GM12878 (cell line): ENCODE measurements at regions not wholly inside any gene's neighbourhood (a gene's known extent, or its start where the extent isn't known, plus 50 kb on each side); places are given as distances from the start of the nearest gene placed in this dataset.

ENCODE experiments used
- ATAC-seq: fragments of 200-7000 bp; cut with Tn5 transposase; 3 replicates; pipeline ENCODE4 v1.9.1; 2020; ENCODE audit warnings: mild to moderate bottlenecking, moderate library complexity
- BruUV-seq: library from RNA; stranded (reverse); fragments of 400-500 nt; replicated peaks from 2 replicates; lab custom pipeline; 2021; lab: Mats Ljungman, UMichigan
- CTCF ChIA-PET: fragments of 300-600 bp; sonication (Branson Sonifier 250); formaldehyde crosslinking; extraction: SDS; loops from one replicate; lab custom pipeline; 2021; ENCODE audit warnings: inconsistent platforms; lab: Yijun Ruan, JAX
- POLR2A ChIA-PET: fragments of 350-600 bp; formaldehyde crosslinking; extraction: SDS; loops from one replicate; lab custom pipeline; 2021; ENCODE audit warnings: inconsistent platforms; lab: Charles Lee
- RAD21 ChIA-PET: fragments of 300-600 bp; sonication (Branson Sonifier 250); formaldehyde crosslinking; loops from one replicate; lab custom pipeline; 2023; ENCODE audit warnings: antibody characterized with exemption; ENCODE audit not compliant: unreplicated experiment; lab: Charles Lee
- SMC1A ChIA-PET: fragments of 300-600 bp; sonication (Branson Sonifier 250); formaldehyde crosslinking; loops from one replicate; lab custom pipeline; 2023; ENCODE audit not compliant: unreplicated experiment, uncharacterized antibody; lab: Charles Lee
- DNase-seq: peaks from one replicate; pipeline ENCODE4 v3.0.0-alpha.2; 2011; ENCODE audit warnings: low read depth, low spot score
- FAIRE-seq: peaks from 3 replicates; lab custom pipeline; 2011; peaks lifted over from hg19 to GRCh38; lab: Jason Lieb, UNC
- H2AFZ ChIP-seq: 2 replicates; pipeline ENCODE4 v1.6.0; 2011; ENCODE audit warnings: low read depth, low read length, control low read depth; ENCODE audit not compliant: control insufficient read depth
- H3K27ac ChIP-seq: 2 replicates; pipeline ENCODE4 v1.5.1; 2011; ENCODE audit warnings: control low read depth; ENCODE audit not compliant: control insufficient read depth, insufficient read depth
- H3K27me3 ChIP-seq, 2 experiments: replicated peaks in 1 of 2; 2 replicates each; pipeline versions ENCODE4 v1.6.0 to v1.6.1; 2011; ENCODE audit warnings: low read length in 1 of 2; ENCODE audit not compliant: control insufficient read depth in 2 of 2, insufficient read depth in 2 of 2
- H3K36me3 ChIP-seq, 2 experiments: 2 replicates each; pipeline ENCODE4 v1.5.1; 2011; ENCODE audit warnings: low read length in 1 of 2; ENCODE audit not compliant: control insufficient read depth in 2 of 2, insufficient read depth in 2 of 2
- H3K4me1 ChIP-seq: 2 replicates; pipeline ENCODE4 v1.6.1; 2011; ENCODE audit warnings: mild to moderate bottlenecking, low read length, moderate library complexity, mixed read lengths; ENCODE audit not compliant: control insufficient read depth, insufficient read depth
- H3K4me2 ChIP-seq: 2 replicates; pipeline ENCODE4 v1.6.0; 2011; ENCODE audit warnings: control low read depth; ENCODE audit not compliant: control insufficient read depth, insufficient read depth
- H3K4me3 ChIP-seq: fragments of 200-600 bp; sonication (generic); 2 replicates; pipeline ENCODE4 v1.5.1; 2016
- H3K79me2 ChIP-seq: 2 replicates; pipeline ENCODE4 v1.6.0; 2011; ENCODE audit warnings: low read length; ENCODE audit not compliant: control insufficient read depth, insufficient read depth
- H3K9ac ChIP-seq: 2 replicates; pipeline ENCODE4 v1.8.0; 2011; ENCODE audit warnings: low read length, control low read depth, mixed read lengths; ENCODE audit not compliant: control insufficient read depth, insufficient read depth
- H3K9me3 ChIP-seq: replicated peaks from 3 replicates; pipeline ENCODE4 v1.5.1; 2011; ENCODE audit warnings: mild to moderate bottlenecking, low read length; ENCODE audit not compliant: control insufficient read depth, insufficient read depth
- H4K20me1 ChIP-seq: 2 replicates; pipeline ENCODE4 v1.6.0; 2011; ENCODE audit not compliant: control insufficient read depth, insufficient read depth
- BACH1 ChIP-seq: fragments of 450-650 bp; IDR thresholded peaks from 2 replicates; pipeline ENCODE4 v1.6.1; 2017; ENCODE audit warnings: mild to moderate bottlenecking, borderline replicate concordance
- CHD4 ChIP-seq: fragments of 200-600 bp; sonication (generic); IDR thresholded peaks from 2 replicates; pipeline ENCODE4 v1.6.1; 2016; ENCODE audit warnings: mild to moderate bottlenecking
- E4F1 ChIP-seq: fragments of 450-650 bp; IDR thresholded peaks from 2 replicates; pipeline ENCODE4 v1.6.1; 2018; ENCODE audit warnings: borderline replicate concordance, mild to moderate bottlenecking; ENCODE audit not compliant: partially characterized antibody
- FOS ChIP-seq: IDR thresholded peaks from 3 replicates; pipeline ENCODE4 v1.6.1; 2011; ENCODE audit warnings: borderline replicate concordance; ENCODE audit not compliant: insufficient read length; ENCODE audit errors: extremely low read depth
- JUND ChIP-seq: IDR thresholded peaks from 2 replicates; pipeline ENCODE4 v1.6.1; 2012; ENCODE audit warnings: low read depth, mild to moderate bottlenecking, low read length, improper control_type of control experiment, moderate library complexity
- MEF2B ChIP-seq: fragments of 450-650 bp; IDR thresholded peaks from 2 replicates; pipeline ENCODE4 v1.6.1; 2018; ENCODE audit warnings: mild to moderate bottlenecking, moderate library complexity; ENCODE audit not compliant: partially characterized antibody, poor library complexity, severe bottlenecking
- NFIC ChIP-seq: IDR thresholded peaks from 2 replicates; pipeline ENCODE4 v1.6.1; 2012; ENCODE audit warnings: low read depth, mild to moderate bottlenecking, inconsistent platforms, low read length, moderate library complexity
- NFYA ChIP-seq: IDR thresholded peaks from 2 replicates; pipeline ENCODE4 v1.6.1; 2011; ENCODE audit warnings: low read depth, mild to moderate bottlenecking, low read length, improper control_type of control experiment, borderline replicate concordance
- NR2C2 ChIP-seq: IDR thresholded peaks from 2 replicates; pipeline ENCODE4 v1.6.1; 2011; ENCODE audit warnings: borderline replicate concordance, low read depth; ENCODE audit not compliant: control insufficient read depth, insufficient read length
- POLR2AphosphoS2 ChIP-seq: IDR thresholded peaks from 2 replicates; pipeline ENCODE4 v1.6.1; 2011; ENCODE audit warnings: low read depth, mild to moderate bottlenecking, low read length, improper control_type of control experiment, moderate library complexity
- STAT1 ChIP-seq: fragments of 450-650 bp; conservative IDR thresholded peaks from 2 replicates; pipeline ENCODE4 v1.6.1; 2014; ENCODE audit warnings: antibody characterized with exemption, mild to moderate bottlenecking
- ZBTB40 ChIP-seq: fragments of 450-650 bp; IDR thresholded peaks from 2 replicates; pipeline ENCODE4 v1.6.1; 2016; ENCODE audit warnings: mild to moderate bottlenecking, moderate library complexity, borderline replicate concordance
- ZNF217 ChIP-seq: fragments of 450-650 bp; IDR thresholded peaks from 2 replicates; pipeline ENCODE4 v1.6.1; 2017; ENCODE audit warnings: antibody characterized with exemption, mild to moderate bottlenecking
- WGBS: methylation state at CpG from one replicate; pipeline ENCODE4 v1.1.6; 2016; ENCODE audit warnings: low lambda C conversion rate; ENCODE audit not compliant: insufficient replicate concordance, insufficient coverage; ENCODE audit errors: missing lambda C conversion rate; 5-methylcytosine and 5-hydroxymethylcytosine counted together
- in situ Hi-C: fragments of 300-500 bp; cut with MboI; formaldehyde crosslinking; loops from 9 replicates; pipeline ENCODE4 v1.14.3; 2018; ENCODE audit warnings: mixed read lengths
- intact Hi-C: fragments of 100-400 bp; cut with micrococcal nuclease; formaldehyde crosslinking; loops from one replicate; pipeline ENCODE4 v1.14.2; 2022; ENCODE audit not compliant: unreplicated experiment

GRCh38 chr1:59078070-59078800 lies 218.7 kb upstream of the FGGY start:
- 39% methylated on average over 4 of the region's 4 CpGs for WGBS
- TF ChIP-seq E4F1 (no peak), ZBTB40 (no peak), JUND (no peak), BACH1 (no peak), FOS (no peak), STAT1 (no peak), MEF2B (no peak), NFIC (no peak), CHD4 (no peak), NR2C2 (no peak), NFYA (no peak), ZNF217 (no peak), POLR2AphosphoS2 (no peak)
- Histone ChIP-seq H3K9ac (no peak overlapping the region), H3K4me3 (no peak overlapping the region), H3K9me3 (no peaks in the 10 kb centered on the region), H3K79me2 (no peaks in the 10 kb centered on the region), H2AFZ (no peak overlapping the region), H3K4me1 (no peaks in the 10 kb centered on the region), H4K20me1 (no peaks in the 10 kb centered on the region), H3K27me3 (no peaks in the 10 kb centered on the region), H3K4me2 (no peak overlapping the region), H3K27ac (no peak overlapping the region), H3K36me3 (no peaks in the 10 kb centered on the region)
- no peak for FAIRE-seq
- BruUV-seq, result no TSS peak
- no peak for DNase-seq
- SMC1A ChIA-PET, result interaction anchor here (0.5 to 1.5 kb wide), 5 partner anchors 8 to 81 kb away, joined by 3 to 4 read pairs (median 3); no protein-coding TSS in a partner anchor
- RAD21 ChIA-PET, result no interaction called here
- ATAC-seq, result no peak
- CTCF ChIA-PET, result interaction anchor here (1.0 to 1.2 kb wide), 3 partner anchors 10 to 32 kb away, joined by 3 to 4 read pairs (median 3); no protein-coding TSS in a partner anchor
- in situ Hi-C loops, result no loop called here
- POLR2A ChIA-PET, result interaction anchor here (1.7 kb wide), 1 partner anchor 15 kb away, joined by 4 read pairs; no protein-coding TSS in a partner anchor
- intact Hi-C loops, result no loop called here
